ENCODE measurements at regions not wholly inside any gene's neighbourhood (a gene's known extent, or its start where the extent isn't known, plus 50 kb on each side); places are given as distances from the start of the nearest gene placed in this dataset.
A peak's percentile ranks its signal among the peaks of the same experiment; 100 is the strongest.

- Histone ChIP-seq H3K79me2 (ENCODE audit: insufficient read depth, low read depth) (no peaks in the 10 kb centered on the region), H3K27me3 (ENCODE audit: insufficient read depth, low read depth) (no peaks in the 10 kb centered on the region), H3K4me2 (no peak overlapping the region), H2AFZ (ENCODE audit: low read depth) (no peak overlapping the region), H3K4me3 (IDR thresholded peaks at IDR 0.05; ENCODE audit: insufficient read depth, low read depth, low read length) (no peak overlapping the region), H3K4me1 (ENCODE audit: low read depth, poor library complexity, severe bottlenecking) (no peaks in the 10 kb centered on the region), H3K27ac (no peak overlapping the region), H3K36me3 (ENCODE audit: insufficient read depth) (no peaks in the 10 kb centered on the region), H3K9ac (no peak overlapping the region), H4K20me1 (ENCODE audit: insufficient read depth) (no peaks in the 10 kb centered on the region)
- peak; percentile 87 for TF ChIP-seq CTCF (conservative IDR thresholded peaks at IDR 0.05; ENCODE audit: low read depth, low read length)
Observed at GRCh38 chr2:40554665-40555294, 102.9 kb upstream of the SLC8A1 start.

GRCh38 chr2:40556293-40556692, 104.4 kb upstream of the SLC8A1 start:
- Histone ChIP-seq H4K20me1 (ENCODE audit: insufficient read depth) (no peaks in the 10 kb centered on the region), H3K4me1 (ENCODE audit: low read depth, poor library complexity, severe bottlenecking) (no peaks in the 10 kb centered on the region), H3K36me3 (ENCODE audit: insufficient read depth) (no peaks in the 10 kb centered on the region), H3K27me3 (ENCODE audit: insufficient read depth, low read depth) (no peaks in the 10 kb centered on the region), H3K4me2 (no peak overlapping the region), H3K9ac (no peak overlapping the region), H3K4me3 (IDR thresholded peaks at IDR 0.05; ENCODE audit: insufficient read depth, low read depth, low read length) (no peak overlapping the region), H3K27ac (no peak overlapping the region), H2AFZ (ENCODE audit: low read depth) (no peak overlapping the region), H3K79me2 (ENCODE audit: insufficient read depth, low read depth) (no peaks in the 10 kb centered on the region)
- TF ChIP-seq CTCF (conservative IDR thresholded peaks at IDR 0.05; ENCODE audit: low read depth, low read length): no peak

GRCh38 chr2:40556739-40557138, 104.8 kb upstream of the SLC8A1 start:
- Histone ChIP-seq H3K79me2 (ENCODE audit: insufficient read depth, low read depth) (no peaks in the 10 kb centered on the region), H3K4me2 (no peak overlapping the region), H3K27me3 (ENCODE audit: insufficient read depth, low read depth) (no peaks in the 10 kb centered on the region), H3K4me1 (ENCODE audit: low read depth, poor library complexity, severe bottlenecking) (no peaks in the 10 kb centered on the region), H2AFZ (ENCODE audit: low read depth) (no peak overlapping the region), H3K4me3 (IDR thresholded peaks at IDR 0.05; ENCODE audit: insufficient read depth, low read depth, low read length) (no peak overlapping the region), H3K27ac (no peak overlapping the region), H4K20me1 (ENCODE audit: insufficient read depth) (no peaks in the 10 kb centered on the region), H3K9ac (no peak overlapping the region), H3K36me3 (ENCODE audit: insufficient read depth) (no peaks in the 10 kb centered on the region)
- TF ChIP-seq CTCF (conservative IDR thresholded peaks at IDR 0.05; ENCODE audit: low read depth, low read length): no peak

GRCh38 chr2:40558761-40559160, 106.9 kb upstream of the SLC8A1 start:
- no peak for TF ChIP-seq CTCF (conservative IDR thresholded peaks at IDR 0.05; ENCODE audit: low read depth, low read length)

More at GRCh38 chr2:40558761-40559160, 106.9 kb upstream of the SLC8A1 start:
- Histone ChIP-seq H3K4me2 (no peak overlapping the region), H3K27ac (no peak overlapping the region), H3K27me3 (ENCODE audit: insufficient read depth, low read depth) (no peaks in the 10 kb centered on the region), H2AFZ (ENCODE audit: low read depth) (no peak overlapping the region), H3K9ac (no peak overlapping the region), H3K36me3 (ENCODE audit: insufficient read depth) (no peaks in the 10 kb centered on the region), H3K79me2 (ENCODE audit: insufficient read depth, low read depth) (no peaks in the 10 kb centered on the region), H3K4me1 (ENCODE audit: low read depth, poor library complexity, severe bottlenecking) (no peaks in the 10 kb centered on the region), H4K20me1 (ENCODE audit: insufficient read depth) (no peaks in the 10 kb centered on the region), H3K4me3 (IDR thresholded peaks at IDR 0.05; ENCODE audit: insufficient read depth, low read depth, low read length) (no peak overlapping the region)
